ENCODE measurements at regions not wholly inside any gene's neighbourhood (a gene's known extent, or its start where the extent isn't known, plus 50 kb on each side); places are given as distances from the start of the nearest gene placed in this dataset.

DNA sequence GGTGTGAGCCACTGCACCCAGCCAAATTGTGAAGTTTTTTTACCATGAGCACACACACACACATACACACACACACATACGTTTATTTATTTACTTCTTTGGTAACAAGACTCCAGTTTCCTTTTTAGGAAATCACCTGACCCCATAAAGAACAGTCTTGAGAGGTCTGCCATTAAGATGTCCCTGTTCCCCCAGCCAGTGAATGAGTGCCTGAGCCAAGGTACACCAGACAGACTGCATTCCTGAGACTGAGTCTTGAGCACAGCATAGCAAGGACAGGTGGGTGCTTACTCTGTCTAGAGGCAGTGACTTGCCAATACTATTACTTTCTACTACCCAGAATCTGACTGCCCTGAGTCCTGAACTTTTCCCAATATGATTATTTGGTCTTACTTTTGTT, 167.2 kb upstream of the SATB2 start:
- DNase-seq = no peak

DNA sequence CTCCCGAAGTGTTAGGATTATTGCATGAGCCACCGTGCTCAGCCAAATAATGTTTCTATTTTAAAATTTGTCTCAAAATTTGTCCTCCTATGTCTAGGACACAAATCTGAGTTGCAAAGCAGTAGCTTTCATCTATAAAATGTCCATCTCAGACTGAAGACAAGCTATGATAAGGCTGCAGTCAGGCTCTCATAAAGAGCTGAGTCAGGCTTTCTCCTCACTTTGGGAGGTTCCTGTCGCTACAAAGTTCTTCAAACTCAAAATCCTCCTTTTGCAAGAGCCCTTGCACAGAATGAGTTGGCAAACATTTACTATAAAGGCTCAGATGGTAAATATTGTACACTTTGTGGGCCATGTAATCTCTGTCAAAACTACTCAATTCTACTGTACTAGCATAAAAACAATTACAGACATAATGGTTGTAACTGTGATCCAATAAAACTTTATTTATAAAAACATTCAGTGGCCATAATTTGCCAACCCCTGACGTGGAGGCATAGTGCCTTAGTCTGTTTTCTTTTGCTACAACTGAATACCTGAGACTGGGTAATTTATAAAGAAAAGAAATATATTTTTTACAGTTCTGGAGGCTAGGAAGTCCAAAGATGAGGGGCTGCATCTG, 154.9 kb upstream of the SATB2 start:
- no peak for DNase-seq

DNA sequence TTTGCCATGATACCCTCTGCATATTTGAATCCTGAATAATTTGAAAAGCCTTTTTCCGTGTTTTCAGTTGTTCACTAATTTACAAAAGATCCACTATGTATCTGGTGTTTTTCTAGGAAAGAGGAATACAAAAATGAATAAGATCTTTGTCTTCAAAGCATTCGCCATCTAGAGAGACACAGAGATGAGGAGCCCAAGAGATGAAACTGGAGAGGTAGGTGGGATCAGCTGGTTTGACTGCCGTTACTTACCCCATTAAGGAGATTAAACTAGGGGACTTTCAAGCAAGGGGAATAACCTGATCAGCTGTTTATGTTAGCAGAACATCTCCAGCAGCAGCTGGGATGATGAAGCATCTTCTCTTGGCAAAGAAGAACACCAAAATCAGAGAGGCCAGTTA, 150.2 kb upstream of the SATB2 start:
- no peak for DNase-seq

DNA sequence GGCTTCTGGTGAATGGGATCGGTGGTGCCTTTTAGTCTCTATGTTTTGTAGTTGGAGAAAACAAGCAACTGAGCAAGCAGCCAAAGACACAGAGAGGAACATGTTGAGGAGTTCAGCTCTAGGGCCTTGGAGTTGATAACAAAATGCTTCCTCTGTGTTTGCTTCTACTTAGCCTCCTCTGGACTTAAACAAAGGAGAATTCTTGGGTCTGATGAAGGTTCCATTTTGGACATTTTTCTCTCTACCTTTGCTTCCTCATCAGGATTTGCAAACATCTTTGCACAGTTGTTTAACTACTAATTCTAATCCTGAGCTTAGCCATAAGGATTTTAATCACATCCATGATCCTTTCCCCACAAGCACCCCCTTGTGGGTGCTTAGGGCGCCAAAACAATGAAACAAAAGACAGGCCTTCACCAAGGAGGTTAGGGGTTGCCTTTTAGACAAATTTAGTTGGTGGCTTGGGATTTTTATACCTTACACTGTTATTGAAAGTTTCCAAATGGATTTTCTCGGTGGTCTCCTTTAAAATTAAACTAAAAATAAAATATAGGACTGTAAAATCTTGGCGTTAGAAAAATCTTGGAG, 148.5 kb upstream of the SATB2 start:
- DNase-seq = no peak

DNA sequence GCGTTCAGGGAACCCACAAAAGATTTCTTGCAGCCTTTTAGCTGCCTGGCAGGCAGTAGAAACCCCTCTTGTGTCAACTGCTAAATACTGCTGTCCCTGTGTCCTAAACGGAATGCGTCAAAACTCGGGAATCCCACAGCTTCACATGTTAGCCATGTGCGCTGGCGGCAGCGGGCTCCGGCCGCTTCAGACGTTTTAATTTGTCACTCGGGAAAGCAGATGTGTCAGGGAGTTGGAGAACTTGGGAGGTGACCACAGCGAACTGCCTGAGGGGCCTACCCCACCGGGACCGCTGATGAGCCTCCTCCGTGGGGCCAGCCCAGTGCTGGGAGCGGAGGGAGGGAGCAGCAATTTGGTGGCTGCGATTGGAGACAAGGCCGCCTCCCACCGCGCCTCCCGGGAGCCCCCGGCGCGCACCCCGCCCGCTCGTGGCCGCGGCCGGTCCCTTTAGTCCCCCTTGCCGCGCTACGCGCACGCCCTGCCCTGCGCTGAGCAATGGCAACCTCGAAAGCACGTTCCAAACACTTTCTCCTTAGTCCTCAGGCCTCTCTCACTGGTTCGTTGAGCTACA, 146.1 kb upstream of the SATB2 start:
- no peak for DNase-seq

DNA sequence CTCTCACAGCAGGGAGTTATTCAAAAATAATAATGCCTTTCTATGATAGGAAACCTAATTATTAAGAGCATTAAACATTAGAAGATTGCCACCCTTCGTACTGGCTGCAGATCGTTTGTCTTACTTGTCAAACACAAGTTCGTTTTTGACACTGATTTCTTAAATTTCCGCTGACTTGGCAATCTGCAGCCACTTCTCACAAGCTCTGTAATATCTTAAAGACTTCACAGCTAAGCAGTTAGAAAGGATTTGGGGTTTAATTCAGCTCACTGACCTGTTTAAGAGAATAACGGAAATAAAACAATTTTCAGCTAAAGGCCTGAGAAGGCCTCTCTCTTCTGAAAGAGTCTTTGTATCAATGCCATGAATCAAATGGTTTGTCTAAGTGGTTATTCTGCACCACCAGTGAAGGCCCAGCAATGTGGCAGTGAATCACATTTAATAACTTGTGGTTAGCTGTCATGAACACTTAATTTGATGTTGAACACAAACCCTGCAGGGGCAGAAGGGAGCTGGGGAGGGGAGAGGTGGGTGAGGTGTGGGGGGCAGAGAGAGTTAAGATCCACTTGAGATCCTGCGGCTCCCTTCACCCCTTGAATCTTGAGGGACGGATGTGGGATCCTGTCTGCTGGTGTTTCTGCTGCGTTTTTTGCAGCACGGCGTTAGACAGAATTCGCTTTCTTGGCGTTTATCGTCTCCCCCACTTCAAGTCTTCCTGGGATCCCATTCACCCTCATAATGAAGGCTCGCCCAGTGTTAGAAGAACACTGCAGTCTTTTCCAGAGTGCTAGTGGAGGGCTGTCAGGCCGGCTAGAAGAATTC, 145.4 kb upstream of the SATB2 start:
- no peak for DNase-seq

DNA sequence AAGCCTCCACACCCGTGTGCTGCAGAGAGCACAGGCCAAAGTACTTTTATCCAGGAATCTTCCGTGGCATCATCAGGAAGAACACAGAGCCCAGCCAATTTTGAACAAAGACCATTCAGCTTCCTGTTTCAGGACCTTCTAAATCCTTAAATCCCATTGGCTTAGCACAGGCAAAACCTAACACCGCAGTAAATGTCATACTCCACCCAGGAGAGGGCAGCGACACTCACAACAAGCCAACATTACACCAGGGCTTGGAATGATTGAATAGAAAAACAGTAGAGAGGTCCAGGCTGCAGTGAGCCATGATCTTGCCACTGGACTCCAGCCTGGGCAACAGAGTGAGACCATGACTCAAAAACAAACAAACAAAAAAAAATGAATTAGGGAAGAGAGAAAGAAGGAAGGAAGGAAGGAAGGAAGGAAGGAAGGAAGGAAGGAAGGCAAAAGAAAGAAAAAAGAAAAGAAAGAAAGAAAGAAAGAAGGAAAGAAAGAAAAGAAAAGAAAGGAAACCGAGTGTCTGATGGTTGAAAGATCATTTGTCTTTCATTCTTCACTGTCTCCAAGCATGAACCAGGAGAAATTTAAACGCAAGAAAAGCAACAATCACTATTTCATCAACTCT, 144.6 kb upstream of the SATB2 start:
- no peak for DNase-seq

DNA sequence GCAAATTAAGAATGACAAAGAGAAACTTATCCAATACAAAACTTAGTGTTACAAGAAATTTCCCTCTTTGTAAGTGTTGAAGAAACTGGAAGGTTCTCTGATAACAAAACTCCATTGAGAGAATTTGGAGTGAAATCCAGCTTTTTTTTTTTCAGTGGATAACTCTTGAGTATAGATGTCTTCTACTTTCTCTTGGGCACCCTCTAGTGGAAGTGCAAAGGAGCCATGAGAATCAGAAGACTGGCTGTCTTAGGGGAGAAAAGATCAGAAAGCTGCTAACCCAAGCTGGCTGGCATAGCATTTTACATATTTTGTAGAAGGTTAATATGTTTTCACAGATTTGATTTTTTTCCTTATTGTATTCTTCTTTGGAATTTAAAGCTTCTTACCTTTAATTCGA, 138.8 kb upstream of the SATB2 start:
- no peak for DNase-seq

DNA sequence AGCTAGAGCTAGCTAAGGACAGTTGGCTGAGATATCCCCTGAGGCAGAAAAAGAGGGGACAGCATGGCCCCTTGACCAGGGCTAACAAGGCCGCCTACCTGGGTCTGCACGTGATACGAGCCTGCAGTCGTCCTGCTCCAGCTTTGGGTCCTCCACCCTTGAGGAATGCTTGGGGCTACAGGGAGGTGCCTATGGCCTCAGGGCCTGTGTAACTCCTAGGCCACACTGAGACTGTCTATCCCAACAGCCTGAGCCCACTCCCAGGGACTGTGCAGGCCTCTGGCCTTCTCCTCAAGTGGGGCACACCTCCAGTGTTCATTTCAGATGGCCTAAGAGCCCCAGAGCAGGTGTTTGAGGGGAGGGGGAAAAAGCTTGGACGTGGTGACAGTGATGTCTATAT, 136.7 kb upstream of the SATB2 start:
- DNase-seq = no peak

DNA sequence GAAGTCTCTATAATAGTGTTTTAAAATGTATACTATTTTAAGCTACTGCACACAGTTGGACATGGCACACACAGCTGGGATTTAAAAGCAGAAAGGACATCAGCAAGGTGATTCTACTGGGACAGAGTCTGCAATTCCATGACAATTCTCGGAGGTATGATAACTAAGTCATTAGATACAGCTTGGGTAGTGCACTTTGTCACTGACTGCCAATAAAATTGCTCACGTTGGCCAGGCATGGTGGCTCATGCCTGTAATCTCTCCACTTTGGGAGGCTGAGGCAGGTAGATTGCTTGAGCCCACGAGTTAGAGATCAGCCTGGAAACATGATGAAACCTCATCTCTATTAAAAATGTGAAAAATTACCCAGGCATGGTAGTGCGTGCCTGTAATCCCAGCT, 134.1 kb upstream of the SATB2 start:
- no peak for DNase-seq

DNA sequence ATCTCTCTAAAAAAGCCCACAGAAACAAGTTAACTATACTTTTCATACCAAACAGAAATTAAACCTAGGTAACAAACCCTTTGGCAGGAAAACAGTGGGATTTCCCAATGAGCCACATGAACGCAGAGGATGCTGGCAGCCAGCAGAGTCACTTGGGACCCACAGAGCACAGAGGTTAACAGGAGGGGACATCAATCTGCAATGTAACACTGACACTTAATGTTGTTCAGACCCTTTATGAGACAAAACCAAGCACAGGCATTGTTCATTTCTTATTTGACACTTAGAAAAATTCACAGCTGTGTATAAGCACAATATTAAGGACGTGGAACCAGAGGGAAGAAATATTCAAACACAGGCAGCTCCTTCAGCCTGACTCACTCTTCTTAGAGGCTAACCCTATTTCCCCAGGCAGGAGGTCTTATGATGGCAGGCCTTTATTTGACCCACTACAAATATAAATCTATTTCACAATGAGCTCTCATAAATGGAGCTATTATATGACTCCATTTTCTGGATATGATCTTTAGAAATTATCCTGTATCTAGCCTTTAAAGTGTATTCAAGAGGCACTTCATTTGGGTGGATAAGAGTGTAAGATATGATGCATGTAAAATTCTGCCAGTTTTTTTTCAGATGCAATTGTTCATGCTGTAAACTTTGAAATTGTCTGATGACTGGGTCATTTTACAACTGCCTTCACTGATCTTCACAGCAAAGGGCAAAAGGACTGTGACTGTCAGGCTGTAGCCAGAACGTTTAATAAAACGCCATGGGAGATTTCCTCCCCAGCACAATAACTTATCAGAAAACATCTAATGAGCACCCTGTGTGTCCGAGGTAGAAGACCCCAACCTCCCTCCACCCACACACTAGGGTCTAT, 132.8 kb upstream of the SATB2 start:
- no peak for DNase-seq

DNA sequence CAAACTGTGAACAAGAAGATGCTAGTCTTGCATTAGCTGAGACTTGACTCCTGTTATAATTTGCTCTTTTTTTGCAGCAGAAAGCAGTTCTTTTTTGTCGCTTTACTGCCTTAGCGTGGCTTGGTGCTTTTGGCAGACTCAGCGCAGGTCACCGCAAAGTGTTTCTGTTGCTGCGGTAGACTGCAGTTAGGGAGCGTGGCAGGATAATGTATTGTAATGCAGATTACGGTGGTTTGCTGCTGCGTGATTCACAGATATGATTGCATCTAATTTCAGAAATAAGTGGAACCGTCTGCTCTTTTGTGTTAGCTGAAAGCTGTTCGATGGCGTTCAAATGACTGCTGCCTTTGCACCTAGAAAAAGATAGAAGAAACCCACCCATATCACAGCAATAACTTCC, 131.6 kb upstream of the SATB2 start:
- no peak for DNase-seq

DNA sequence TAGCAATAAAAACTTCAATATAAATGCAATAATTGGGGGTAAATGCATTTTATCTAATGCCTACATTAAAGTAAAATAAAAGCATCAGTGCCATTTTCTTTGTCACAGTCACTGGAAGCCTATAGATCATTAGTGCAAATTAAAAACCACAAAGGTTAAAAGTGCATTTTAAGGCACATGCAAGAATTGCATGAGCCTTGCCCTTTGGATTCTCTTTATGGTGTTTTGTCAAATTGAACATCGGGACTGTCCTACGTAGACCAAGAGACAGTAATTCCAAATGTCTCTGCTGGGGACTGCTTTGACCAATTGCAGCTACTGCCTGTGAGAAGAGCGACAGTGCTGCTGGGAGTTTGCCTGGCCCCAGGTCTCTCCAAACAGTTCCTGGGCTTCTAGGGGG, 130.3 kb upstream of the SATB2 start:
- no peak for DNase-seq

DNA sequence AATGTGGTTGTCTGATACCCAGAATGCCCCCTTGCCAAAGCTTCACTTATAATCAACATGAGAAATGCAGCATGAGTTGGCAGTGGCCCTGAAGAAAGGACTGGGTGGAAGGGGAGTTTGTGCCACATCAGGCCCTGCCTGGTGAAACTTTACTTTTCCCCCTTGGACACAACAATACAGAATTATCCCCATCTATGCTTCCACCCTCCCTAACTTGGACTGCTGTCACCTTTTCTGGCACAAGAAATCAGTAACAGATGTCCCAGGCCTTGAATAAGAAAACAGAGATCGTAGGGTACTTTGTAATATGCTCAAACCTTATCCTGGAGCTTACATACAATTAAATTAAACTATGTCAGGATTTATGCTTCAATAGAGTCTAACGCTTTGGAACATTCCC, 128.9 kb upstream of the SATB2 start:
- DNase-seq = no peak

DNA sequence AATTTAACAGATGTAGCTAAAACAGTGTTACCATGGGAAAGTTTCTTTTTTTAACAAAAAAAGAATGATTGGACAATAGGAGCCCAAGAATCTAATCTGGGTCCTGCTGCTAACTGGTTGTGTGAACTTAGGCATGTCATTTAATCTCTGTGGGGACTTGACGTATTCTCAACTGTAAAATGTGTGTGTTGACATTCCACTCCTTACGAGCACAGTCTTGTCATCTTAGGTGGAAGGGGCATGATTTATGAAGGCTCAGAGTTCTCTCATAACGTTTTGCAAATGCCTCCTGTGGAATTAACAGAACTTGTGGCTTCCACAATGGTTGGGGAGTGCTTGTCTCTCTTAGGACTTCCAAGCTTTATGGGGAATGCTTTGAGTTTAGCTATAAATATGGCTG, 125.9 kb upstream of the SATB2 start:
- no peak for DNase-seq

DNA sequence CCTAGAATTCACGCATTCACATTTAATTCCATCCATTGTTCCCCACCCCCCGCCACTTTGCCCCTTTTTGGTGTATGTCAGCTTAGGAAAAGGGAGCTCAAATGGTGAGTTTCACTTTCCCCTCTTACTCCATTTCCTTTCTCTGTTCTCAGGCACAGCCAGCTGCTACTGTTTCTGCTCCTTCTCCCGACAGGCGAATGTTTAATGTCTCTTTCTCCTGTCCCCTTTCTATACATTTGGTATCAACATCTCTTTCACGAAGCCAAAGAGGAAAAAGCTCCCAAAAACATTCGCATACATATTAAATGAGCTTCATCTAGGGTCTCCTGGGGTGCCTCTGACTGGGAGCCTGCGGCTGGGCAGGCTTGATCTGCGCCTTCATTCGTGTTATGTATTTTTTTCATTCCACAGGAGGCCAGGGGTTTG, 124.2 kb upstream of the SATB2 start:
- no peak for DNase-seq

DNA sequence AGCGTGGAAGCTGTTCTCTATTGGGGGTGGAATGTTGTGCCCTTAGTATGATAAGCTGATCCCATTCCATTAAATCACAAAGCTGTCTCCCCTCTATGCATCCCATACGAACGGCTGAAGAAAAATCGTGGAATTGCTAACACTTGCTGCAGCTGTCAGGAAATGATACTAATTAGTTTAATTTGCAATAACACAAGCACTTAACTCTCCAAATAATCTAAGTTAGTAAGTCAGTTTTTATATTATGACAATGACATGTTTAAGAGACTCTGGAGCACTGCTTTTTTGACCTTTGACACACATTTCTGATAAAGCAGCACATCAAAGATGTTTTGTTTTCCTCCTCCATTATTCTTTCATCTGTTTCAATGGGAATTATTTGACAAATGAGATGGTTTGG, 123.7 kb upstream of the SATB2 start:
- DNase-seq = no peak

DNA sequence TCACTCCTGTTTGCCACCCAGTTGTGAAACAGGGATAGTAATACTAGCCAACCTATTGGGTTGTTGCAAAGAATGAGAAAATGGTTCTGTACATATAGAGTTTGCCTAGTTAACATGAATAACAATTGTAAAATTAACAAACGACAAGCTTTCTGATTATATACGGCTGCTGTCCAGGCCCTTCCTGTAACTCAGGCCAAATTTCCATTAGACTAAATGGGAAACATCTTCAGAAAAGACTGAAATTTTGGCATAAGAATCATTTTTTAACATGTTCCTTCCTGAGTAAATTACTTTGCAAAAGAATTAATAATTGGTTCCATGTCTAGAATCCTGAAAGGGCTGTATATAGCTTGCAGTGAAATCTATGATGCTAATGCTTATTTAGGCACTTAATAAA, 117.7 kb upstream of the SATB2 start:
- no peak for DNase-seq

DNA sequence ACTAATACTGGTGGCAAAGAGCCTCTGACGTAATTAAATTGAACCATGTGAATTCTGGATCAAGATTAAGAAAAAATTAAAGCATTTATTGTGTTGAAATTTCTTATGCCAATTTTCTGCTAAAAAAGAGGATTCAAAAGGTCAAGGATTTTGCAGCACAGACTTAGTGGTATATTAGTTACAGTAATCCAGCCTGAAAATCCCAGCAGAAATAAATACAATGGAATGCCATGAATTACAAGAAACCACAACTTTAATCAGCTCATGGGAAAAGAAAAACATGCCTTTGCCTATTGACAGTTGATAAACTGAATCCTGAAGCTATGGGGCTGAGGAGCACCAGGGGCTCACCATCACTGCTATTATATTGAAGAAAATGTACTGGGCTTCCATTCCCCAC, 114.8 kb upstream of the SATB2 start:
- no peak for DNase-seq

DNA sequence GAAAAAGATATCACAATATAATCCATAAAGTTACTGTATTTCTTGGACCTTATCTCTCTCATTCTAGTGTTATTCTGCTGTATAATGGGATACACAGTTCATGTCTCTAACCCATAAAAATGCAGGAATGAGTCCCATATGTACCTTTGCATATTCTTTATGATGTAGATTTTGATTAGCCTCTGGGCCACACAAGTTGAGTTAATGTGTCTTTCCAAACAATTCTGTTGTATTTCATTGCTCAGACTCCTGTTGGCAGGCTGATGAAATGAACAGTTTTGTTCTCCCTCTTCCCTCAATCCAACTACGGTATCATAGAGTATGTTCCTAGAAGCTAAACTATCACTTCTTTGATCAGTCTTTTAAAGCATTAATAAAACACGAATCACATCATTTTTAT, 113.2 kb upstream of the SATB2 start:
- no peak for DNase-seq

DNA sequence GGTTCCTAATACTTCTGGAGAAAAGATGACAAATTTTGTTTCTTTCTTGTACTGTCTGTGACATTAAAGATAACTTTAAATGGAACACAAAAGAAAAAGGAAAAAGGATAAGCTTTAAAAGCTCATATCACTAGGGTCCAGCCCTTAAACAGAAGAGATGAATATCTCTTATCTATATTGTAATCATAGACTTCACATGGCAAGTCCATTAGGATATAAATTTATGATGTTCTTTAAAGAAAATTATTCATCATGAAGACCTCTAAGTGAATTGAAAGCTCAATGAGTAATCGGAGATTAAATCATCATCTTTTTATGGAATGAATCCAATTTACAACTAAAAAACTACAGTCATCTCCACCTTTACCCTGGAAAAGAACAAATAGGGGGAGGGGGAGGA, 111.6 kb upstream of the SATB2 start:
- no peak for DNase-seq

DNA sequence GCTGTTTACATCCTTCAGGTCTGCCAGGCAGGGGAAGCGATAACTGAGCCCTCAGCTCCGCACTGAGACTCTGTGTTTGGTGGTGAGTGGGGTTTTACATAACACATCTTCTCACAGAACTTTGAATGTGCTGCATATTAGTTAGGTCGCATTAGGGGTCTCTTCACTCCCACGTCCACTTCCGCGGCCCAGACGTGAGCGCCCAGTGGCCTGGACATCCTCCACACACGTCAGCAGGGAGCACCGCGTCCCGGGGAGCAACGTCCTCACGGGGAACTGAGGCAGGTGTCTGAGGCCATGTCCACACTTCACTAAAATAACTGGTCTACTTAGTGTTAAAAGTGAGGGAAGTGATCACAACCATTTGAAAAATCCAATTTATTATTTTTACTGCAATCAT, 100.4 kb upstream of the SATB2 start:
- no peak for DNase-seq

Measured in NCI-H446 treated with DMSO at 0.1 percent for 48 hours (cell line).